HAP-1 (cell line): ENCODE measurements at regions not wholly inside any gene's neighbourhood (a gene's known extent, or its start where the extent isn't known, plus 50 kb on each side); places are given as distances from the start of the nearest gene placed in this dataset.
A peak's percentile ranks its signal among the peaks of the same experiment; 100 is the strongest.

Experiments used
- DNase-seq, 2 experiments: peaks; one replicate each; pipeline ENCODE4 v3.0.0-alpha.2; 2016 to 2020; ENCODE audit warnings: low spot score in 2 of 2
- H3K27me3 ChIP-seq: fragments of 250-450 bp; sonication (Bioruptor Pico); 2 replicates; pipeline ENCODE4 v1.5.1; 2020; ENCODE audit warnings: low read depth, mild to moderate bottlenecking, moderate library complexity
- H3K36me3 ChIP-seq: fragments of 250-450 bp; sonication (Bioruptor Pico); replicated peaks from 2 replicates; pipeline ENCODE4 v1.5.1; 2020; ENCODE audit warnings: mild to moderate bottlenecking
- H3K4me1 ChIP-seq: fragments of 250-450 bp; sonication (Bioruptor Pico); 2 replicates; pipeline ENCODE4 v1.5.1; 2020; ENCODE audit warnings: mild to moderate bottlenecking
- H3K4me3 ChIP-seq: fragments of 250-450 bp; sonication (Bioruptor Pico); 2 replicates; pipeline ENCODE4 v1.5.1; 2020; ENCODE audit warnings: mild to moderate bottlenecking, moderate library complexity
- H3K9me3 ChIP-seq: fragments of 250-450 bp; sonication (Bioruptor Pico); 2 replicates; pipeline ENCODE4 v1.5.1; 2020; ENCODE audit warnings: mild to moderate bottlenecking, moderate library complexity
- in situ Hi-C: fragments of 300-500 bp; cut with MboI; formaldehyde crosslinking; loops from 3 replicates; pipeline ENCODE4 v1.14.3; 2020; ENCODE audit warnings: low sequenced_read_pairs, inconsistent platforms, mixed read lengths

- no peaks in the 10 kb centered on the region for H3K27me3 ChIP-seq
- no peak for DNase-seq
- in situ Hi-C loops, result no loop called here
- no peaks in the 10 kb centered on the region for H3K36me3 ChIP-seq
- no peaks in the 10 kb centered on the region for H3K9me3 ChIP-seq
- H3K4me1 ChIP-seq, result peaks cover 6% of the 10 kb centered on the region; the same call in 1 of the 2 replicates
- no peak overlapping the region for H3K4me3 ChIP-seq
Measured at GRCh38 chr14:71698027-71698426, 234.2 kb upstream of the RGS6 start.

- in situ Hi-C loops, result no loop called here
- no peak for DNase-seq
- Histone ChIP-seq H3K4me1 (peaks cover 9% of the 10 kb centered on the region; the same call in 1 of the 2 replicates), H3K9me3 (no peaks in the 10 kb centered on the region), H3K4me3 (no peak overlapping the region), H3K36me3 (no peaks in the 10 kb centered on the region), H3K27me3 (no peaks in the 10 kb centered on the region)
Measured at GRCh38 chr14:71698673-71699072, 233.6 kb upstream of the RGS6 start.

GRCh38 chr14:71701990-71702389 is 230.2 kb upstream of the RGS6 start:
- no peaks in the 10 kb centered on the region for H3K36me3 ChIP-seq
- no peak overlapping the region for H3K4me3 ChIP-seq
- no peak for DNase-seq
- in situ Hi-C loops, result no loop called here
- H3K4me1 ChIP-seq, result peaks cover 3% of the 10 kb centered on the region; the same call in 1 of the 2 replicates
- no peaks in the 10 kb centered on the region for H3K27me3 ChIP-seq
- H3K9me3 ChIP-seq, result no peaks in the 10 kb centered on the region

- peaks cover 3% of the 10 kb centered on the region; the same call in 1 of the 2 replicates for H3K4me1 ChIP-seq
- no peak for DNase-seq
- no peaks in the 10 kb centered on the region for H3K36me3 ChIP-seq
Measured at GRCh38 chr14:71702786-71703185, 229.4 kb upstream of the RGS6 start.

GRCh38 chr14:71703477-71703876 is 228.8 kb upstream of the RGS6 start:
- DNase-seq, result peak in 1 of 2 experiments; percentile 37
- no peaks in the 10 kb centered on the region for H3K36me3 ChIP-seq
- H3K4me1 ChIP-seq, result peaks cover 4% of the 10 kb centered on the region
- H3K27me3 ChIP-seq, result no peaks in the 10 kb centered on the region
- no peaks in the 10 kb centered on the region for H3K9me3 ChIP-seq
- in situ Hi-C loops, result no loop called here
- no peak overlapping the region for H3K4me3 ChIP-seq

More at GRCh38 chr14:71702786-71703185, 229.4 kb upstream of the RGS6 start:
- no peaks in the 10 kb centered on the region for H3K27me3 ChIP-seq
- H3K9me3 ChIP-seq, result no peaks in the 10 kb centered on the region
- no peak overlapping the region for H3K4me3 ChIP-seq
- in situ Hi-C loops, result no loop called here

- no peaks in the 10 kb centered on the region for H3K36me3 ChIP-seq
Measured at GRCh38 chr14:71704210-71704609, 228.0 kb upstream of the RGS6 start.

GRCh38 chr14:71705460-71705859 is 226.8 kb upstream of the RGS6 start:
- in situ Hi-C loops, result no loop called here
- Histone ChIP-seq H3K9me3 (no peaks in the 10 kb centered on the region), H3K4me3 (no peak overlapping the region), H3K4me1 (peaks cover 5% of the 10 kb centered on the region), H3K27me3 (no peaks in the 10 kb centered on the region), H3K36me3 (no peaks in the 10 kb centered on the region)
- DNase-seq, result no peak

More at GRCh38 chr14:71704210-71704609, 228.0 kb upstream of the RGS6 start:
- no peak for DNase-seq
- Histone ChIP-seq H3K27me3 (no peaks in the 10 kb centered on the region), H3K9me3 (no peaks in the 10 kb centered on the region), H3K4me1 (peaks cover 5% of the 10 kb centered on the region), H3K4me3 (no peak overlapping the region)
- in situ Hi-C loops, result no loop called here

GRCh38 chr14:71709076-71709475 is 223.2 kb upstream of the RGS6 start:
- Histone ChIP-seq H3K4me3 (no peak overlapping the region), H3K27me3 (no peaks in the 10 kb centered on the region), H3K4me1 (peaks cover 32% of the 10 kb centered on the region), H3K9me3 (no peaks in the 10 kb centered on the region), H3K36me3 (no peaks in the 10 kb centered on the region)
- DNase-seq, result no peak
- in situ Hi-C loops, result no loop called here

- Histone ChIP-seq H3K27me3 (no peaks in the 10 kb centered on the region), H3K4me1 (peaks cover 40% of the 10 kb centered on the region), H3K9me3 (no peaks in the 10 kb centered on the region), H3K36me3 (no peaks in the 10 kb centered on the region), H3K4me3 (no peak overlapping the region)
- no peak for DNase-seq
- in situ Hi-C loops, result no loop called here
Measured at GRCh38 chr14:71709987-71710386, 222.2 kb upstream of the RGS6 start.

- Histone ChIP-seq H3K4me1 (peaks cover 49% of the 10 kb centered on the region), H3K36me3 (no peaks in the 10 kb centered on the region), H3K4me3 (no peak overlapping the region), H3K9me3 (no peaks in the 10 kb centered on the region), H3K27me3 (no peaks in the 10 kb centered on the region)
- in situ Hi-C loops, result no loop called here
- no peak for DNase-seq
Measured at GRCh38 chr14:71711125-71711524, 221.1 kb upstream of the RGS6 start.

- in situ Hi-C loops, result no loop called here
- no peak overlapping the region for H3K4me3 ChIP-seq
- no peaks in the 10 kb centered on the region for H3K36me3 ChIP-seq
- H3K27me3 ChIP-seq, result no peaks in the 10 kb centered on the region
- peaks cover 49% of the 10 kb centered on the region for H3K4me1 ChIP-seq
- H3K9me3 ChIP-seq, result no peaks in the 10 kb centered on the region
- peak; percentile 80 to 99 for DNase-seq
Measured at GRCh38 chr14:71711619-71712018, 220.6 kb upstream of the RGS6 start.

- Histone ChIP-seq H3K36me3 (no peaks in the 10 kb centered on the region), H3K27me3 (no peaks in the 10 kb centered on the region), H3K4me1 (peaks cover 49% of the 10 kb centered on the region), H3K4me3 (no peak overlapping the region), H3K9me3 (no peaks in the 10 kb centered on the region)
- DNase-seq, result no peak
- in situ Hi-C loops, result no loop called here
Measured at GRCh38 chr14:71712478-71712877, 219.8 kb upstream of the RGS6 start.

GRCh38 chr14:71713016-71713415 is 219.2 kb upstream of the RGS6 start:
- Histone ChIP-seq H3K4me3 (no peak overlapping the region), H3K4me1 (peaks cover 49% of the 10 kb centered on the region), H3K36me3 (no peaks in the 10 kb centered on the region), H3K27me3 (no peaks in the 10 kb centered on the region), H3K9me3 (no peaks in the 10 kb centered on the region)
- in situ Hi-C loops, result no loop called here
- DNase-seq, result no peak

GRCh38 chr14:71713451-71713850 is 218.8 kb upstream of the RGS6 start:
- Histone ChIP-seq H3K27me3 (no peaks in the 10 kb centered on the region), H3K4me3 (no peak overlapping the region), H3K9me3 (no peaks in the 10 kb centered on the region), H3K4me1 (peaks cover 49% of the 10 kb centered on the region), H3K36me3 (no peaks in the 10 kb centered on the region)
- DNase-seq, result peak in 1 of 2 experiments; percentile 17
- in situ Hi-C loops, result no loop called here

- no peaks in the 10 kb centered on the region for H3K9me3 ChIP-seq
- peaks cover 47% of the 10 kb centered on the region for H3K4me1 ChIP-seq
- DNase-seq, result peak in 1 of 2 experiments; percentile 80
- H3K4me3 ChIP-seq, result no peak overlapping the region
- in situ Hi-C loops, result no loop called here
- H3K27me3 ChIP-seq, result no peaks in the 10 kb centered on the region
- no peaks in the 10 kb centered on the region for H3K36me3 ChIP-seq
Measured at GRCh38 chr14:71714225-71714624, 218.0 kb upstream of the RGS6 start.
